GM12892 (cell line): ENCODE measurements at regions not wholly inside any gene's neighbourhood (a gene's known extent, or its start where the extent isn't known, plus 50 kb on each side); places are given as distances from the start of the nearest gene placed in this dataset.

Experiments used
- POLR2A ChIP-seq: IDR thresholded peaks from 2 replicates; pipeline ENCODE4 v1.6.1; 2011; ENCODE audit warnings: low read depth, low read length, control low read depth
- POLR2AphosphoS5 ChIP-seq: IDR thresholded peaks from 2 replicates; pipeline ENCODE4 v1.6.1; 2011; ENCODE audit warnings: low read depth, low read length, control low read depth
- TAF1 ChIP-seq: IDR thresholded peaks from 2 replicates; pipeline ENCODE4 v1.6.1; 2011; ENCODE audit warnings: low read depth, mild to moderate bottlenecking, control low read depth, low read length, borderline replicate concordance

DNA sequence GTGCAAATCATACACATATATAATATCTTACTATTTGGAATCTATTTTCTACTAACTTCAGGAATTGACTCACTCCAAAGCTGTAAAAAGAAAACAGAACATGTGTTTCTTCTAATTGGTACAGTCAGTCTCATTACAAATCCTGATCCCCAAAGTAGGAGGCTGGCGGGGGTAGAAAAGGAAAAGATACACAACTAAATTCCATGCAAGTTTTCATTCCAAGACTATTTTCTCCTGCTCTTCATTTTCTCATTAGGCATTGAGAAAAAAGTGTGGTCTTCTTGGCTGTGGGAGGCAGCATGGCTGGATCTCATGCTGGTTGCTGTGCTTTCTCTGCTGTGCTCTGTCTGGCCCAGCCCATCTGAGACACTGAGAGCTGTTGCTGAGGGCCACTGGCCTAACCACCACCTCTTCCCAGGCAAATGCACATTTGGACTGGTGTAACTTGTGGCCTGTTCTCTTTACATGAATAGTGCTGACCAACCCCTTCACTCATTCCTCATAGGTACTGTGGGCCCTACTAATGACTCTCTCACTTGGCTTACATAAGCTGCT, 1107.5 kb upstream of the B3GALT2 start:
- no peak for TF ChIP-seq POLR2A
- no peak for TF ChIP-seq POLR2AphosphoS5
- TF ChIP-seq TAF1: no peak
